SK-N-SH (cell line): ENCODE measurements at regions not wholly inside any gene's neighbourhood (a gene's known extent, or its start where the extent isn't known, plus 50 kb on each side); places are given as distances from the start of the nearest gene placed in this dataset.

Source experiments
- CTCF ChIA-PET: fragments of 300-600, 350-600 bp; formaldehyde crosslinking; extraction: SDS; loops from one replicate; lab custom pipeline; 2021; lab: Yijun Ruan, JAX
- POLR2A ChIA-PET: fragments of 350-600 bp; sonication (Branson Sonifier 250); formaldehyde crosslinking; extraction: SDS; loops from one replicate; lab custom pipeline; 2020; ENCODE audit warnings: antibody characterized with exemption, inconsistent platforms; lab: Yijun Ruan, JAX
- DNase-seq: peaks from one replicate; pipeline ENCODE4 v3.0.0; 2012
- H2AFZ ChIP-seq: fragments of 200-600 bp; sonication (generic); 2 replicates; pipeline ENCODE4 v1.8.1; 2016; ENCODE audit warnings: antibody characterized with exemption, mild to moderate bottlenecking, low read depth
- H3F3A ChIP-seq: fragments of 200-600 bp; sonication (generic); replicated peaks from 2 replicates; pipeline ENCODE3; 2016; ENCODE audit warnings: antibody characterized with exemption, mild to moderate bottlenecking; ENCODE audit not compliant: insufficient read depth
- H3K27ac ChIP-seq, 2 experiments: fragments of 200-500 bp in 1 of 2; fragments of 200-600 bp in 1 of 2; sonication (Bioruptor generic) in 1 of 2; sonication (generic), shearing (Covaris generic) in 1 of 2; 2 replicates each; pipeline versions ENCODE4 v1.5.1 to v1.6.1; 2014 to 2016; ENCODE audit warnings: low read depth in 2 of 2, inconsistent platforms in 1 of 2, low read length in 1 of 2, mild to moderate bottlenecking in 1 of 2, mixed read lengths in 1 of 2
- H3K27me3 ChIP-seq: fragments of 200-600 bp; sonication (generic), shearing (Covaris generic); 2 replicates; pipeline ENCODE4 v1.6.1; 2016; ENCODE audit warnings: mixed run types; ENCODE audit not compliant: insufficient read depth
- H3K36me3 ChIP-seq, 2 experiments: fragments of 200-500 bp in 1 of 2; fragments of 200-600 bp in 1 of 2; sonication (Bioruptor generic) in 1 of 2; sonication (generic) in 1 of 2; replicated peaks in 1 of 2; 2 replicates each; pipeline versions ENCODE3 to v1.5.1; 2014 to 2016; ENCODE audit warnings: low read length in 1 of 2, mild to moderate bottlenecking in 1 of 2; ENCODE audit not compliant: insufficient read depth in 2 of 2, control insufficient read depth in 1 of 2
- H3K4me1 ChIP-seq, 2 experiments: fragments of 200-500 bp in 1 of 2; fragments of 200-600 bp in 1 of 2; sonication (Bioruptor generic) in 1 of 2; sonication (generic), shearing (Covaris generic) in 1 of 2; 2 replicates each; pipeline versions ENCODE4 v1.5.1 to v1.6.1; 2014 to 2016; ENCODE audit warnings: low read depth in 1 of 2, low read length in 1 of 2, mixed run types in 1 of 2; ENCODE audit not compliant: insufficient read depth in 2 of 2, control insufficient read depth in 1 of 2
- H3K4me2 ChIP-seq: fragments of 200-600 bp; sonication (generic), shearing (Covaris generic); 2 replicates; pipeline ENCODE4 v1.6.1; 2017; ENCODE audit warnings: mixed run types
- H3K4me3 ChIP-seq, 2 experiments: fragments of 200-500 bp in 1 of 2; fragments of 200-600 bp in 1 of 2; sonication (Bioruptor generic) in 1 of 2; sonication (generic), shearing (Covaris generic) in 1 of 2; 2 replicates each; pipeline versions ENCODE4 v1.5.1 to v1.8.1; 2014 to 2016; ENCODE audit warnings: low read depth in 2 of 2, inconsistent platforms in 1 of 2, low read length in 1 of 2, mild to moderate bottlenecking in 1 of 2, mixed read lengths in 1 of 2, moderate library complexity in 1 of 2
- H3K79me2 ChIP-seq: fragments of 200-600 bp; sonication (generic); 2 replicates; pipeline ENCODE4 v1.8.1; 2017; ENCODE audit warnings: mild to moderate bottlenecking; ENCODE audit not compliant: insufficient read depth
- H3K9ac ChIP-seq: fragments of 200-600 bp; sonication (generic); 2 replicates; pipeline ENCODE4 v1.6.1; 2017; ENCODE audit warnings: mixed run types
- H3K9me2 ChIP-seq: fragments of 200-600 bp; sonication (generic); 2 replicates; pipeline ENCODE4 v1.6.1; 2017; ENCODE audit warnings: mixed run types
- H3K9me3 ChIP-seq: fragments of 200-600 bp; sonication (generic); 2 replicates; pipeline ENCODE4 v1.6.1; 2017; ENCODE audit warnings: mixed run types, mild to moderate bottlenecking, moderate library complexity
- H4K20me1 ChIP-seq: fragments of 200-600 bp; sonication (generic); 2 replicates; pipeline ENCODE4 v1.6.1; 2017; ENCODE audit warnings: mild to moderate bottlenecking, mixed run types; ENCODE audit not compliant: insufficient read depth
- CHD2 ChIP-seq: fragments of 150-350 bp; IDR thresholded peaks from 2 replicates; pipeline ENCODE4 v1.6.1; 2018; ENCODE audit warnings: low read length; ENCODE audit not compliant: partially characterized antibody
- FOSL2 ChIP-seq: IDR thresholded peaks from 2 replicates; pipeline ENCODE4 v1.4.0; 2012; ENCODE audit warnings: low read depth, mild to moderate bottlenecking, moderate library complexity, borderline replicate concordance
- FOXJ3 ChIP-seq: sonication (generic); formaldehyde crosslinking; IDR thresholded peaks from 2 replicates; pipeline ENCODE4 v1.5.1; 2020; ENCODE audit warnings: mild to moderate bottlenecking, missing genetic modification reagents
- FOXM1 ChIP-seq: IDR thresholded peaks from 2 replicates; pipeline ENCODE4 v1.4.0; 2012; ENCODE audit warnings: low read depth, mild to moderate bottlenecking
- GATA2 ChIP-seq: sonication (generic); formaldehyde crosslinking; IDR thresholded peaks from 2 replicates; pipeline ENCODE4 v1.5.0; 2020; ENCODE audit warnings: mild to moderate bottlenecking, missing genetic modification reagents
- JUND ChIP-seq: IDR thresholded peaks from 2 replicates; pipeline ENCODE4 v1.4.0; 2012
- NFIC ChIP-seq: IDR thresholded peaks from 2 replicates; pipeline ENCODE4 v1.4.0; 2012; ENCODE audit warnings: borderline replicate concordance
- NRF1 ChIP-seq: IDR thresholded peaks from 2 replicates; pipeline ENCODE4 v1.6.1; 2012; ENCODE audit warnings: low read depth, mild to moderate bottlenecking, low read length
- RFX5 ChIP-seq: IDR thresholded peaks from 2 replicates; pipeline ENCODE4 v1.6.1; 2012; ENCODE audit warnings: mild to moderate bottlenecking, improper control_type of control experiment, low read length
- RXRA ChIP-seq: IDR thresholded peaks from 2 replicates; pipeline ENCODE4 v1.4.0; 2012; ENCODE audit warnings: low read depth, mild to moderate bottlenecking, borderline replicate concordance
- SMC3 ChIP-seq: IDR thresholded peaks from 2 replicates; pipeline ENCODE4 v1.6.1; 2012; ENCODE audit warnings: low read depth, low read length, improper control_type of control experiment
- TCF12 ChIP-seq: IDR thresholded peaks from 2 replicates; pipeline ENCODE4 v1.4.0; 2012
- TEAD4 ChIP-seq: IDR thresholded peaks from 2 replicates; pipeline ENCODE4 v1.4.0; 2012; ENCODE audit warnings: mild to moderate bottlenecking, borderline replicate concordance; ENCODE audit not compliant: insufficient read depth
- YY1 ChIP-seq: IDR thresholded peaks from 2 replicates; pipeline ENCODE4 v1.4.0; 2012; ENCODE audit warnings: low read depth, mild to moderate bottlenecking
- WGBS: methylation state at CpG from one replicate; pipeline ENCODE4 v1.1.6; 2017; ENCODE audit warnings: low lambda C conversion rate; 5-methylcytosine and 5-hydroxymethylcytosine counted together
- TF ChIP-seq, protein P1 (sequence below): IDR thresholded peaks from 2 replicates; pipeline ENCODE4 v1.4.0; 2012; ENCODE audit warnings: low read depth, borderline replicate concordance
- TF ChIP-seq, protein P2 (sequence below): IDR thresholded peaks from 2 replicates; pipeline ENCODE4; 2012
- TF ChIP-seq, protein P3 (sequence below): fragments of 200-600 bp; sonication (generic); IDR thresholded peaks from 2 replicates; pipeline ENCODE4 v1.6.1; 2017; ENCODE audit warnings: antibody characterized with exemption, mild to moderate bottlenecking, moderate library complexity
- TF ChIP-seq, protein P4 (sequence below): fragments of 150-350 bp; IDR thresholded peaks from 2 replicates; pipeline ENCODE4 v1.6.1; 2016; ENCODE audit warnings: mild to moderate bottlenecking, low read depth, low read length

DNA sequence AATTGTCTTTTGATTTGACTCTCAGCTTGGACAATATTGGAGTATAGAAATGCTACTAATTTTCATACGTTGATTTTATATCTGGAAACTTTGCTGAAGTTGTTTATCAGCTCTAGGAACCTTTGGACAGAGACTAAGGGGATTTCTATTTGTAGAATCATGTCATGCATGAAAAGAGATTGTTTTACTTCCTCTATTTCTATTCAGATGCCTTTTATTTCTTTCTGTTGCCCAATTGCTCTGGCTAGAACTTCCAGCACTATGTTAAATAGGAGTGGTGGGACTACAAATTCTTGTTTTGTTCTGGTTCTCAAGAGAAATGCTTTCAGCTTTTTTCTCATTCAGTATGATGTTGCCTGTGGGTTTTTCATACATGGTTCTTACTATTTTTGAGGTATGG lies 112.8 kb upstream of the CDH12 start:
- H3K9ac ChIP-seq = no peak overlapping the region
- TF ChIP-seq, protein P1, sequence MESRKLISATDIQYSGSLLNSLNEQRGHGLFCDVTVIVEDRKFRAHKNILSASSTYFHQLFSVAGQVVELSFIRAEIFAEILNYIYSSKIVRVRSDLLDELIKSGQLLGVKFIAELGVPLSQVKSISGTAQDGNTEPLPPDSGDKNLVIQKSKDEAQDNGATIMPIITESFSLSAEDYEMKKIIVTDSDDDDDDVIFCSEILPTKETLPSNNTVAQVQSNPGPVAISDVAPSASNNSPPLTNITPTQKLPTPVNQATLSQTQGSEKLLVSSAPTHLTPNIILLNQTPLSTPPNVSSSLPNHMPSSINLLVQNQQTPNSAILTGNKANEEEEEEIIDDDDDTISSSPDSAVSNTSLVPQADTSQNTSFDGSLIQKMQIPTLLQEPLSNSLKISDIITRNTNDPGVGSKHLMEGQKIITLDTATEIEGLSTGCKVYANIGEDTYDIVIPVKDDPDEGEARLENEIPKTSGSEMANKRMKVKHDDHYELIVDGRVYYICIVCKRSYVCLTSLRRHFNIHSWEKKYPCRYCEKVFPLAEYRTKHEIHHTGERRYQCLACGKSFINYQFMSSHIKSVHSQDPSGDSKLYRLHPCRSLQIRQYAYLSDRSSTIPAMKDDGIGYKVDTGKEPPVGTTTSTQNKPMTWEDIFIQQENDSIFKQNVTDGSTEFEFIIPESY = no peak
- TF ChIP-seq YY1 = no peak
- no peak for TF ChIP-seq FOXJ3 (CRISPR knock-in tag)
- no peak for TF ChIP-seq GATA2 (CRISPR knock-in tag)
- TF ChIP-seq FOXM1 = no peak
- no peak for TF ChIP-seq TEAD4
- TF ChIP-seq SMC3 = no peak
- no peak for TF ChIP-seq RFX5
- TF ChIP-seq NRF1 = no peak
- TF ChIP-seq TCF12 = no peak
- TF ChIP-seq, protein P2, sequence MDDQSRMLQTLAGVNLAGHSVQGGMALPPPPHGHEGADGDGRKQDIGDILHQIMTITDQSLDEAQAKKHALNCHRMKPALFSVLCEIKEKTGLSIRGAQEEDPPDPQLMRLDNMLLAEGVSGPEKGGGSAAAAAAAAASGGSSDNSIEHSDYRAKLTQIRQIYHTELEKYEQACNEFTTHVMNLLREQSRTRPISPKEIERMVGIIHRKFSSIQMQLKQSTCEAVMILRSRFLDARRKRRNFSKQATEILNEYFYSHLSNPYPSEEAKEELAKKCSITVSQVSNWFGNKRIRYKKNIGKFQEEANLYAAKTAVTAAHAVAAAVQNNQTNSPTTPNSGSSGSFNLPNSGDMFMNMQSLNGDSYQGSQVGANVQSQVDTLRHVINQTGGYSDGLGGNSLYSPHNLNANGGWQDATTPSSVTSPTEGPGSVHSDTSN = no peak
- TF ChIP-seq, protein P3, sequence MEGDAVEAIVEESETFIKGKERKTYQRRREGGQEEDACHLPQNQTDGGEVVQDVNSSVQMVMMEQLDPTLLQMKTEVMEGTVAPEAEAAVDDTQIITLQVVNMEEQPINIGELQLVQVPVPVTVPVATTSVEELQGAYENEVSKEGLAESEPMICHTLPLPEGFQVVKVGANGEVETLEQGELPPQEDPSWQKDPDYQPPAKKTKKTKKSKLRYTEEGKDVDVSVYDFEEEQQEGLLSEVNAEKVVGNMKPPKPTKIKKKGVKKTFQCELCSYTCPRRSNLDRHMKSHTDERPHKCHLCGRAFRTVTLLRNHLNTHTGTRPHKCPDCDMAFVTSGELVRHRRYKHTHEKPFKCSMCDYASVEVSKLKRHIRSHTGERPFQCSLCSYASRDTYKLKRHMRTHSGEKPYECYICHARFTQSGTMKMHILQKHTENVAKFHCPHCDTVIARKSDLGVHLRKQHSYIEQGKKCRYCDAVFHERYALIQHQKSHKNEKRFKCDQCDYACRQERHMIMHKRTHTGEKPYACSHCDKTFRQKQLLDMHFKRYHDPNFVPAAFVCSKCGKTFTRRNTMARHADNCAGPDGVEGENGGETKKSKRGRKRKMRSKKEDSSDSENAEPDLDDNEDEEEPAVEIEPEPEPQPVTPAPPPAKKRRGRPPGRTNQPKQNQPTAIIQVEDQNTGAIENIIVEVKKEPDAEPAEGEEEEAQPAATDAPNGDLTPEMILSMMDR = no peak
- TF ChIP-seq, protein P4, sequence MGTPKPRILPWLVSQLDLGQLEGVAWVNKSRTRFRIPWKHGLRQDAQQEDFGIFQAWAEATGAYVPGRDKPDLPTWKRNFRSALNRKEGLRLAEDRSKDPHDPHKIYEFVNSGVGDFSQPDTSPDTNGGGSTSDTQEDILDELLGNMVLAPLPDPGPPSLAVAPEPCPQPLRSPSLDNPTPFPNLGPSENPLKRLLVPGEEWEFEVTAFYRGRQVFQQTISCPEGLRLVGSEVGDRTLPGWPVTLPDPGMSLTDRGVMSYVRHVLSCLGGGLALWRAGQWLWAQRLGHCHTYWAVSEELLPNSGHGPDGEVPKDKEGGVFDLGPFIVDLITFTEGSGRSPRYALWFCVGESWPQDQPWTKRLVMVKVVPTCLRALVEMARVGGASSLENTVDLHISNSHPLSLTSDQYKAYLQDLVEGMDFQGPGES = no peak
- TF ChIP-seq RXRA = no peak
- TF ChIP-seq NFIC = no peak
- TF ChIP-seq CHD2 = no peak
- TF ChIP-seq JUND = no peak
- no peak for TF ChIP-seq FOSL2
- H2AFZ ChIP-seq = no peak overlapping the region
- ChIA-PET POLR2A (no interaction called here), CTCF (no interaction called here)
- H3K4me2 ChIP-seq = no peak overlapping the region
- 0% methylated on average over 1 of the region's 1 CpG for WGBS
- H3K9me3 ChIP-seq = no peaks in the 10 kb centered on the region
- H3F3A ChIP-seq = no peaks in the 10 kb centered on the region
- H3K36me3 ChIP-seq = no peaks in the 10 kb centered on the region
- no peaks in the 10 kb centered on the region for H3K4me1 ChIP-seq
- H3K9me2 ChIP-seq = no peaks in the 10 kb centered on the region
- no peak overlapping the region for H3K4me3 ChIP-seq
- H3K27me3 ChIP-seq = no peaks in the 10 kb centered on the region
- H3K79me2 ChIP-seq = no peaks in the 10 kb centered on the region
- no peak for DNase-seq
- H4K20me1 ChIP-seq = no peaks in the 10 kb centered on the region
- H3K27ac ChIP-seq = no peak overlapping the region
